Gastroesophageal sphincter (tissue), 3 donors: ENCODE measurements at regions not wholly inside any gene's neighbourhood (a gene's known extent, or its start where the extent isn't known, plus 50 kb on each side); places are given as distances from the start of the nearest gene placed in this dataset.

Source experiments
- CTCF ChIP-seq, 4 experiments: fragments of 200-600 bp in 2 of 4; fragments of 450-650 bp in 2 of 4; sonication (generic) in 1 of 4; IDR thresholded peaks; one replicate each; pipeline ENCODE4 v1.5.1; 2017 to 2019; ENCODE audit warnings: antibody characterized with exemption in 4 of 4, mild to moderate bottlenecking in 2 of 4, moderate library complexity in 2 of 4
- EP300 ChIP-seq: sonication (generic); formaldehyde crosslinking; IDR thresholded peaks from one replicate; pipeline ENCODE4 v1.6.1; 2017; ENCODE audit warnings: antibody characterized with exemption, mild to moderate bottlenecking
- POLR2A ChIP-seq, 2 donors: fragments of 450-650 bp; IDR thresholded peaks; one replicate each; pipeline ENCODE4 v1.6.1; 2017; ENCODE audit warnings: antibody characterized with exemption in 2 of 2, mild to moderate bottlenecking in 2 of 2, moderate library complexity in 1 of 2
- POLR2AphosphoS5 ChIP-seq: sonication (generic); formaldehyde crosslinking; IDR thresholded peaks from one replicate; pipeline ENCODE4 v1.6.1; 2017; ENCODE audit warnings: antibody characterized with exemption

GRCh38 chr3:21056293-21056692 is 694.7 kb downstream of the ZNF385D start:
- TF ChIP-seq POLR2A (IDR thresholded peaks at IDR 0.05) (no peak), CTCF (IDR thresholded peaks at IDR 0.05) (no peak), POLR2AphosphoS5 (no peak), EP300 (no peak)
